Kidney capillary endothelial cell (primary cell): ENCODE measurements at regions not wholly inside any gene's neighbourhood (a gene's known extent, or its start where the extent isn't known, plus 50 kb on each side); places are given as distances from the start of the nearest gene placed in this dataset.
"Not testable (repeated sequence)": the region's sequence is repeated elsewhere in the genome, so short reads cannot be mapped to it uniquely, and the experiment has no call there.

Source experiments
- DNase-seq: peaks from one replicate; pipeline ENCODE4 v3.0.0-alpha.2; 2018; ENCODE audit warnings: low spot score

- no peak for DNase-seq
Observed at GRCh38 chr2:208686665-208687064, 280.1 kb downstream of the PTH2R start.

DNA sequence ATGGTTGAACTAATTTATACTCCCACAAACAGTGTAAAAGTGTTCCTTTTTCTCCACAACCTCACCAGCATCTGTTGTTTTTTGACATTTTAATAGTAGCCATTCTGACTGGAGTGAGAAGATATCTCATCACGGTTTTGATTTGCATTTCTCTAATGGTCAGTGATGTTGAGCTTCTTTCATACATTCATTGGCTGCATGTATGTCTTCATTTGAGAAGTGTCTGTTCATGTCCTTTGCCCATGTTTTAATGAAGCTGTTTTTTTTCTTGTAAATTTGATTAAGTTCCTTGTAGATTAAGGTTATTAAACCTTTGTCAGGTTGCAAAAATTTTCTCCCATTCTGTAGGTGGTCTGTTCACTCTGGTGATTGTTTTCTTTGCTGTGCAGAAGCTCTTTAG lies 281.1 kb downstream of the PTH2R start:
- not testable (repeated sequence) for DNase-seq

DNA sequence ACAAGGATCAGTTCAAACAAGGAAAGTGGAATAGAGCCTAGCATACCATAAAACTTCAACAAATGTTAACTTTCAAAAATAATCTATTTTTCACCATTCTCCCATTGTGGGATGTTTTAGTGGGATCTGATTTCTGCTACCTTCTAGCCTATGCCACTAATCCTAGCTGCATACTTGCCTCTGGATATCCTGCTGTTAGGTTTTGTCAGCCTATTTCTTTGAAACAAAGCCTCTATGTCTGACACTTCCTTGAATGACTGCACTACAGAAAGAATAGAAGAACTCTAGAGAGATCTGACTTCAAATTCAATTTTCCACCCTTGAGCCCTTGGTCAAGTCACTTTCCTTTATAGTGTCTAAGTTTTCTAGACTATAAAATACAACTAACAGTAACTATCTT lies 291.5 kb downstream of the PTH2R start:
- DNase-seq, result no peak

DNA sequence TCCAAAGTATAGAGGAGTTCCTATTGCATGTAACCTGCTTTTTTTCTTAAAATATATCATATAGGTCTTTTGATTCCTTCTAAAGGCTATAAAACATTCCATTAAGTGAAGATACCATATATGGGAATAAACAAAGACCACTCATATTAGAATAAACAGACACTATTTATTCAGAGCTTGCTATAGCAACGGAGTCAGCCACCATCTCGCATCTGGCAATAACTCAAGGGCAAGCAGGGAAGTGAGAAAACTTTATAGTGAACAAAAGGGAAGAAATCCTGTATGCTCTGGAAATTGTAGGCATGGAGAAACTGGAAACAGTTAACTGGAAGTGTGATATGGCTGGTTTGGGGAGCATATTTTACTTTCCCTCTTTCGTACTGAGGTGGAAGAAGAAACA lies 301.9 kb downstream of the PTH2R start:
- DNase-seq, result no peak

GRCh38 chr2:208711598-208711997 lies 305.0 kb downstream of the PTH2R start:
- DNase-seq, result no peak

DNA sequence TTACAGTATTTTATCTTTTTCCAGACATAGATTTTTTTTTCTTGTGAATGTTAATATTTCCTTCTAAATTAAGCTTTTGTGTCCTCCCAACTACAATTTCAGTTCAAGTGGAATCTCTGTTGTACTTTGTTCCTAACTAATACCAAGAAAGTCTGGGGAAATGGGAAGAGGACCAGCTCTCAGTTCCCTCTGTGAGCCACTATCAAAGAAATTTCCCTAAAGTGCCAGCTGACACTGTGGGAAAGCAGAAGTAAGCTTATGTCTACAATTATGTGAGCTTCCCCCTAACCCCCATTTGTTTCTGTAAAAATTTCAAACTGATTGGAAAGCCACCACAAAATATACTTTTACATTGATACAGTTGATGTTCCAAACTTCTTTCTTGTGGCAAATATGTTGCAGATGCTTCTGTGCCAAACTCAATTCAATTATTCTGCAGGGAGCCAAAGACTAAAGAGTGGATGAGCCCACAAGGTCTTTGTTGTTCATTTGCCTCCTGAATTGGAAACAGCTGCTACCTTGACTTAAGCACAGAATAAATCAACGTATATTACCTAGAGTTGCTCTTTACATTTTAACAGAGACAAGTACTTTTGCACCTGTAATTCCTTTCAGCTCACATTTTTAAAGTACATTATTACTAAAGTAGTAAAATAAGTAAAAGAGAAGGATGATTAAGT lies 306.6 kb downstream of the PTH2R start:
- DNase-seq, result no peak

GRCh38 chr2:208718828-208719227 lies 312.2 kb downstream of the PTH2R start:
- DNase-seq, result no peak

DNA sequence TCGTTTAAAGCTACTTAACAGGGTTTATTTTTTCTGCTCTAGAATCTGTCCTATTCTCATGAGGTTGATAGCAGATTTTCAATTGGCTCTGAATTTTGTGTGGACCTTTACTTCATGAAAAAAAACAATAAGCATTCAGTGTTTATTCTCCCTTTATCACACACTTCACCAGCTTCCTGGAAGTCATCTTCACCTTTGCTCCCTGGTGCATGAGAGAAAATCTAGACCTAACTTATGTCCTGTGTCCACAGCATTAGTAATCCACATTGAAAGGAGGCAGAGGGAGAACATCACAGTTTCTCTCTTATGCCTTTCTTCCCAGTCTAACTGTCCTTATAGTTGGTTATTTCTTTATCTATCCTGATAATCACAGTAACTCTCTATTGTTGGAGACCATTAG lies 316.1 kb downstream of the PTH2R start:
- no peak for DNase-seq

DNA sequence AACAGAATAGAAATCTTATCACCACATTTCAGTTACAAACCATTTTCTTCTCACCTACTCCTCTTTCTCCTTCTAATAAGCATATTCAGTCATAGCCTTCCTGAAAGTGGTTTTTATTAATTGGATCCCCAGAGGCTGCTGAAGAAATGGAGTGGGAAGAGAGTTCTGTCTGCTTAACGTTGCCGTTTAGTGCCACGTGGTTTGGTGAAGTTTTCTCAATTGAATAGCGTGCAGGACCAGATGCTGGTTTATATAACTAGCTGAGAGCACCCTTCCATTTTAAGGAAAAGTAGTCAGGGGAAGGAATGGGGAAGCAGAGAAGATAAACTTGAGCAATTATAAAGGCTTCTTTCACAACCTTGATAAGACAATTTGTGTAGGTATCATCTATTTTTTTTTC lies 318.7 kb downstream of the PTH2R start:
- no peak for DNase-seq

- DNase-seq, result no peak
Observed at GRCh38 chr2:208726242-208726641, 319.6 kb downstream of the PTH2R start.

DNA sequence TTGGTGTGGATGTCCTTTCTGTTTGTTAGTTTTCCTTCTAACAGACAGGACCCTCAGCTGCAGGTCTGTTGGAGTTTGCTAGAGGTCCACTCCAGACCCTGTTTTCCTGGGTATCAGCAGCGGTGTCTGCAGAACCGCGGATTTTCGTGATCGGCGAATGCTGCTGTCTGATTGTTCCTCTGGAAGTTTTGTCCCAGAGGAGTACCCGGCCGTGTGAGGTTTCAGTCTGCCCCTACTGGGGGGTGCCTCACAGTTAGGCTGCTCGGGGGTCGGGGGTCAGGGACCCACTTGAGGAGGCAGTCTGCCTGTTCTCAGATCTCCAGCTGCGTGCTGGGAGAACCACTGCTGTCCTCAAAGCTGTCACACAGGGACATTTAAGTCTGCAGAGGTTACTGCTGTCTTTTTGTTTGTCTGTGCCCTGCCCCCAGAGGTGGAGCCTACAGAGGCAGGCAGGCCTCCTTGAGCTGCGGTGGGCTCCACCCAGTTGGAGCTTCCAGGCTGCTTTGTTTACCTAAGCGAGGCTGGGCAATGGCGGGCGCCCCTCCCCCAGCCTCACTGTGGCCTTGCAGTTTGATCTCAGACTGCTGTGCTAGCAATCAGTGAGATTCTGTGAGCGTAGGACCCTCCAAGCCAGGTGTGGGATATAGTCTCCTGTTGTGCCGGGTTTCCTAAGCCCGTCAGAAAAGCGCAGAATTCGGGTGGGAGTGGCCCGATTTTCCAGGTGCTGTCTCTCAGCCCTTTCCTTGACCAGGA lies 345.2 kb downstream of the PTH2R start:
- not testable (repeated sequence) for DNase-seq

DNA sequence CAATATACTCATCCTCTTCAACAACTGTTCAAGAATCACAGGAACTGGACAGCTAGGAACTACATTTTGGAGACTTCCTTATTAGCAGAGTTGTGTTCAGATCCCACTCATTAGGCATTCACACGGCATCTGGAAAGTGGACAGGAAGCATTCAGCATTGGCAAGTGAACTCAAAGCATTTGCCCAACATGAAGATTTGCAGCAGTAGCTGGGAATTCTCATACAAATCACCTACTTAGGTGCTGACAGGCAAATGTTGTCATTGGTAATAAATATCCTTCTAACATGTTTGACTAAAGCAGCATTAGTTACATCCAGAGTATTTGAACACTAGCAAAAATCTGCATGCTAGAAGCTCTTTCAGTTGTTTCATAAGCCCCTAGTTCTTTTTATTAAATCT lies 350.8 kb downstream of the PTH2R start:
- no peak for DNase-seq

- not testable (repeated sequence) for DNase-seq
Observed at GRCh38 chr2:208773074-208773473, 366.5 kb downstream of the PTH2R start.

DNA sequence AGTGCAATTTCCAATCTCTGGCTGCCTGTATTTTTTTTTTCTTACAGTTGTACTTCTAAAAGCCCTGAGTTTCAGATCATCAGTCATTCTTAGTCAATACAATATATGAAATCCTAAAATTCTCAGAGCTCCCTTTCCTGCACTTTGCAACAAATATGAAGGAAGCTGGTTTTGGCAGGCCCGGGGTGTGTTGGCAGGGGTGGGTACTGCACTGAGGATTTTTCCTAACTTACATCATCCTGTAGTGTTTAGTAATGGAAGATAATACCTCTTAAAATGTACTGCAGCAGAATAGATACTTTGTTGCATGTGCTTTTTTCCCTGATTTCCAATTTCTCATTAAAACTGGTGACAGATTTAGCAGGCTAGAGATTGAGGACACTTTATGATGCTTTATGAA lies 374.6 kb downstream of the PTH2R start:
- DNase-seq, result no peak

DNA sequence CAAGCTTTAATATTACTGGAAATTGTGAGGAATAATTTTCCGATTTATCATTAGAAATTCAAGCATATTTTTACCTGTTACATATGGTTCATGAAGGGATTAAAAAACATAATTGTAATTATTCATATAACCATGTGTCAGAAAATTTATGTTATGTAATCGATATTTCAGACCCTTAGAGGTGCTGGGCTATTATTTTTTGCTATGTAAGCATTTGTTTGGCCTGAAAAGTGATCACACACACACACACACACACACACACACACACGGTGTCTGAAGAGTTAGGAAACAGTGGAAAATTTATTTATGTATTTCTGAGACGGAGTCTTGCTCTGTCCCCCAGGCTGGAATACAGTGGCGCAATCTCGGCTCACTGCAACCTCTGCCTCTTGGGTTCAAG lies 375.5 kb downstream of the PTH2R start:
- DNase-seq, result no peak

DNA sequence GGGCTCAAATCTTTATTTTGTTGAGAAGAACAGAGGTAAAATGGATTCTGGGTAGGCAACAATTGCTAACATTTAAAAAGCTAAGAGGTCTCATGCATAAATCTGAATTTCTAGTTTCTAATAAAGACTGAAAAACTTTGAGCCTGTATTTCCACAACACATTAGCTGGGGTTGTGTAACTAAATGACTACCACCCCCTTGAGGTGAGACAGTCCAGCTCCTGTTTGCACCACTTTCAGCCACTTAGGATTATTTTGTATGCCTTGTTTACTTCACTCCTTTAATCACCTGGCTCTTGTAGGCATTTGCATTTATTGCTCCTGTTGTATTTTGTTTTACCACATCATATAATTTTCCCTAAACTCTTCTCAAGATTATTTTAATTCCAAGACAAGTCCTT lies 376.6 kb downstream of the PTH2R start:
- DNase-seq, result no peak

DNA sequence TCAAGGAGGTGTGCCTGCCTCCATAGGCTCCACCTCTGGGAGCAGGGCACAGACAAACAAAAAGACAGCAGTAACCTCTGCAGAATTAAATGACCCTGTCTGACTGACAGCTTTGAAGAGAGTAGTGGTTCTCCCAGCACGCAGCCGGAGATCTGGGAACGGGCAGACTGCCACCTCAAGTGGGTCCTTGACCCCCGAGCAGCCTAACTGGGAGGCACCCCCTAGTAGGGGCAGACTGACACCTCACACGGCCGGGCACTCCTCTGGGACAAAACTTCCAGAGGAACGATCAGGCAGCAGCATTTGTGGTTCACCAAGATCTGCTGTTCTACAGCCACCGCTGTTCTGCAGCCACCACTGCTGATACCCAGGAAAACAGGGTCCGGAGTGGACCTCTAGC lies 378.2 kb downstream of the PTH2R start:
- DNase-seq, result not testable (repeated sequence)

DNA sequence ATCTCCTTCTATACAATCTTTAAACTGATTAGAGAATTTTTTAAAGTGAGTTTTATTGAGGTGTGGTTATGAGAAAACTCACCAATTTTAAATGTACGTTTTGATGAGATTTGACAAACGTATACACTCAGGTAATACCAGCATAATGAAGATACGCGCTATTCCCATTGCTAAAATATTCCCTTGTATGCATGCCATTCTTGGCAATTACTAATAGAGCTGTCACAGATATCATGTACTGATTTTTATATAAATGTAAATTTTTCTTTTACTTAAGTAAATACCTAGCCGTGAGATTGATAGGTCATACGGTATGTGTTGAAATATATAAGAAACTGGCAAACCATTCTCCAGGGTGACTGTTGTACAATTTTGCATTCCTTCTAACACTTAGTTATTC lies 384.7 kb downstream of the PTH2R start:
- DNase-seq, result no peak

GRCh38 chr2:208792766-208793165 lies 386.2 kb downstream of the PTH2R start:
- DNase-seq, result no peak

- no peak for DNase-seq
Observed at GRCh38 chr2:208793434-208793833, 386.8 kb downstream of the PTH2R start.

DNA sequence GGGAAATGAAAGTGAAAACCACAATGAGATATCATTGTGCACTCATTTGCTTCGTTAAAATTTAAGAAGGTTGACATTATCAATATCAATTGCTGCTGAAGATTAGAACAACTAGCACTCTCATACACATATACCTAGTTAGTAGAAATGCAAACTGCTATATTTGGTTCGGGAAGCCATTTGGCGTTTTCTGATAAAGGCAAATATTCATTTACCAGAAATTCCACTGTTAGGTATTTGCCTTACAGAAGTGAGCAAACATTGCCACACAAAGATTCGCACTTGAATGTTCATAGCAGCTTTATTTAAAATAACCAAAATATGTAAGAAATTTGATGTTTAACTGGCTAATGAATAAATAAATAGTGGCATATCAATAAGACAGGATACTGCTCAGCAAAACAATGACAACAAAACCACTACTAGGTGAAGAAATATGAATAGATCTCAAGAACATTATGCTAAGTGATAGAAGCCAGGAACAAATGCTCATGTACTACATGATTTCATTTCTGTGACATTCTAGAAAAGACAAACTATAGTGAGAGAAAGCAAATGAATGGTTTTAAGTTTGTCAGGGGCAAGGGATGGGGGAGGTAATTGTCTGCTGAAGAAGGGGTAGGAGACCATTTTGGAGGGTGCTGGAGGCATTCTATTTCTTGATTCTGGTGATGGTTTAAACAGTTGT lies 387.8 kb downstream of the PTH2R start:
- no peak for DNase-seq

DNA sequence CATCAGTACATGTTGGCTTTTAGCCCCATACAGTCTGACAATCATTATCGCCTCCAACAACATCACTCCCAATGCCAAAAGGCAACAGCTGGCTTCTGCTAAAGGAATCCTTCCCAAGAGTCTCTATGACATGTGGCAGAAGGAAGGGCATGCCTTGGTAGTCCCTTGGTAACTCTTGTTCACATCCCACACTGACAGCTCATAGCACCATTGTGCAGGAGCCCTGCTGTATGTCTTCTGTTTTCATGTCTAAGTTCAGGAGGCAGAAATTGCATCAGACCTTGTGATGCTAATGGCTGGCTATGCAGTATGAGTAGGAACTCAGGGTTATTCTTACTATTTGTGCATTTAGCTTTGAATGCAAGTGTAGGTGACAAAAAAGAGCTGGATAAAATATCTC lies 392.1 kb downstream of the PTH2R start:
- DNase-seq, result no peak

GRCh38 chr2:208799397-208799796 lies 392.8 kb downstream of the PTH2R start:
- DNase-seq, result no peak
